ENCODE measurements at regions not wholly inside any gene's neighbourhood (a gene's known extent, or its start where the extent isn't known, plus 50 kb on each side); places are given as distances from the start of the nearest gene placed in this dataset.

- Histone ChIP-seq H4K20me1 (ENCODE audit: insufficient read depth, low read length, poor library complexity, severe bottlenecking) (no peaks in the 10 kb centered on the region), H3K9me3 (ENCODE audit: insufficient read depth, low read depth, low read length) (no peaks in the 10 kb centered on the region), H3K4me2 (ENCODE audit: low read depth, low read length, poor library complexity, severe bottlenecking) (no peak overlapping the region), H3K36me3 (ENCODE audit: insufficient read depth, low read length) (no peaks in the 10 kb centered on the region), H3K4me1 (ENCODE audit: insufficient read depth, low read length, poor library complexity, severe bottlenecking) (no peaks in the 10 kb centered on the region), H3K9ac (ENCODE audit: low read depth, low read length, poor library complexity, severe bottlenecking) (no peak overlapping the region), H3K9me2 (replicated peaks; ENCODE audit: low read depth, low read length) (no peaks in the 10 kb centered on the region), H3K79me2 (ENCODE audit: insufficient read depth, low read length) (no peaks in the 10 kb centered on the region), H3F3A (ENCODE audit: low read depth) (no peaks in the 10 kb centered on the region), H3K27me3 (ENCODE audit: insufficient read depth, low read length, poor library complexity, severe bottlenecking) (no peaks in the 10 kb centered on the region), H2AFZ (ENCODE audit: low read length) (no peak overlapping the region), H3K4me3 (ENCODE audit: low read length, poor library complexity, severe bottlenecking) (no peak overlapping the region)
- TF ChIP-seq EZH2phosphoT487 (IDR thresholded peaks at IDR 0.05; ENCODE audit: borderline replicate concordance), result no peak
- no peak for TF ChIP-seq CTCF (conservative IDR thresholded peaks at IDR 0.05; ENCODE audit: low read length)
Observed at GRCh38 chr20:10861090-10861489, 187.3 kb upstream of the JAG1 start.

- H3K4me3 ChIP-seq (ENCODE audit: low read length, poor library complexity, severe bottlenecking), result no peak overlapping the region
- no peaks in the 10 kb centered on the region for H3K36me3 ChIP-seq (ENCODE audit: insufficient read depth, low read length)
- no peak overlapping the region for H3K4me2 ChIP-seq (ENCODE audit: low read depth, low read length, poor library complexity, severe bottlenecking)
- no peak overlapping the region for H2AFZ ChIP-seq (ENCODE audit: low read length)
- H3K4me1 ChIP-seq (ENCODE audit: insufficient read depth, low read length, poor library complexity, severe bottlenecking), result no peaks in the 10 kb centered on the region
- no peaks in the 10 kb centered on the region for H4K20me1 ChIP-seq (ENCODE audit: insufficient read depth, low read length, poor library complexity, severe bottlenecking)
- H3K79me2 ChIP-seq (ENCODE audit: insufficient read depth, low read length), result no peaks in the 10 kb centered on the region
- TF ChIP-seq CTCF (conservative IDR thresholded peaks at IDR 0.05; ENCODE audit: low read length) (no peak), EZH2phosphoT487 (IDR thresholded peaks at IDR 0.05; ENCODE audit: borderline replicate concordance) (no peak)
- H3F3A ChIP-seq (ENCODE audit: low read depth), result no peaks in the 10 kb centered on the region
- H3K9me2 ChIP-seq (replicated peaks; ENCODE audit: low read depth, low read length), result no peaks in the 10 kb centered on the region
- no peaks in the 10 kb centered on the region for H3K9me3 ChIP-seq (ENCODE audit: insufficient read depth, low read depth, low read length)
- no peak overlapping the region for H3K9ac ChIP-seq (ENCODE audit: low read depth, low read length, poor library complexity, severe bottlenecking)
- no peaks in the 10 kb centered on the region for H3K27me3 ChIP-seq (ENCODE audit: insufficient read depth, low read length, poor library complexity, severe bottlenecking)
Observed at GRCh38 chr20:10861619-10862018, 187.8 kb upstream of the JAG1 start.

- H2AFZ ChIP-seq (ENCODE audit: low read length), result no peak overlapping the region
- H3K27me3 ChIP-seq (ENCODE audit: insufficient read depth, low read length, poor library complexity, severe bottlenecking), result no peaks in the 10 kb centered on the region
- H3K9me3 ChIP-seq (ENCODE audit: insufficient read depth, low read depth, low read length), result no peaks in the 10 kb centered on the region
- H3K36me3 ChIP-seq (ENCODE audit: insufficient read depth, low read length), result no peaks in the 10 kb centered on the region
- H4K20me1 ChIP-seq (ENCODE audit: insufficient read depth, low read length, poor library complexity, severe bottlenecking), result no peaks in the 10 kb centered on the region
- H3K79me2 ChIP-seq (ENCODE audit: insufficient read depth, low read length), result no peaks in the 10 kb centered on the region
- no peak overlapping the region for H3K4me2 ChIP-seq (ENCODE audit: low read depth, low read length, poor library complexity, severe bottlenecking)
- H3K9me2 ChIP-seq (replicated peaks; ENCODE audit: low read depth, low read length), result no peaks in the 10 kb centered on the region
- H3F3A ChIP-seq (ENCODE audit: low read depth), result no peaks in the 10 kb centered on the region
- TF ChIP-seq CTCF (conservative IDR thresholded peaks at IDR 0.05; ENCODE audit: low read length) (no peak), EZH2phosphoT487 (IDR thresholded peaks at IDR 0.05; ENCODE audit: borderline replicate concordance) (no peak)
- H3K4me1 ChIP-seq (ENCODE audit: insufficient read depth, low read length, poor library complexity, severe bottlenecking), result no peaks in the 10 kb centered on the region
- H3K4me3 ChIP-seq (ENCODE audit: low read length, poor library complexity, severe bottlenecking), result no peak overlapping the region
- no peak overlapping the region for H3K9ac ChIP-seq (ENCODE audit: low read depth, low read length, poor library complexity, severe bottlenecking)
Observed at GRCh38 chr20:10863337-10864060, 189.7 kb upstream of the JAG1 start.
